Kidney epithelial cell (primary cell): ENCODE measurements at regions not wholly inside any gene's neighbourhood (a gene's known extent, or its start where the extent isn't known, plus 50 kb on each side); places are given as distances from the start of the nearest gene placed in this dataset.

Experiments
- DNase-seq: peaks from one replicate; pipeline ENCODE4 v3.0.0-alpha.2; 2010; ENCODE audit warnings: low read depth
- H3K27me3 ChIP-seq: 2 replicates; pipeline ENCODE4 v1.6.0; 2011; ENCODE audit warnings: low read length; ENCODE audit not compliant: control insufficient read depth, insufficient read depth
- H3K36me3 ChIP-seq: 2 replicates; pipeline ENCODE4 v1.5.1; 2011; ENCODE audit warnings: low read length; ENCODE audit not compliant: control insufficient read depth, insufficient read depth
- H3K4me3 ChIP-seq: 2 replicates; pipeline ENCODE4 v1.5.1; 2011; ENCODE audit warnings: low read depth, mild to moderate bottlenecking, control low read depth, low read length
- CTCF ChIP-seq: IDR thresholded peaks from 2 replicates; pipeline ENCODE4 v1.5.1; 2011; ENCODE audit warnings: mild to moderate bottlenecking, moderate library complexity, low read length, control low read depth, inconsistent platforms; ENCODE audit not compliant: insufficient read depth, poor library complexity, severe bottlenecking

DNA sequence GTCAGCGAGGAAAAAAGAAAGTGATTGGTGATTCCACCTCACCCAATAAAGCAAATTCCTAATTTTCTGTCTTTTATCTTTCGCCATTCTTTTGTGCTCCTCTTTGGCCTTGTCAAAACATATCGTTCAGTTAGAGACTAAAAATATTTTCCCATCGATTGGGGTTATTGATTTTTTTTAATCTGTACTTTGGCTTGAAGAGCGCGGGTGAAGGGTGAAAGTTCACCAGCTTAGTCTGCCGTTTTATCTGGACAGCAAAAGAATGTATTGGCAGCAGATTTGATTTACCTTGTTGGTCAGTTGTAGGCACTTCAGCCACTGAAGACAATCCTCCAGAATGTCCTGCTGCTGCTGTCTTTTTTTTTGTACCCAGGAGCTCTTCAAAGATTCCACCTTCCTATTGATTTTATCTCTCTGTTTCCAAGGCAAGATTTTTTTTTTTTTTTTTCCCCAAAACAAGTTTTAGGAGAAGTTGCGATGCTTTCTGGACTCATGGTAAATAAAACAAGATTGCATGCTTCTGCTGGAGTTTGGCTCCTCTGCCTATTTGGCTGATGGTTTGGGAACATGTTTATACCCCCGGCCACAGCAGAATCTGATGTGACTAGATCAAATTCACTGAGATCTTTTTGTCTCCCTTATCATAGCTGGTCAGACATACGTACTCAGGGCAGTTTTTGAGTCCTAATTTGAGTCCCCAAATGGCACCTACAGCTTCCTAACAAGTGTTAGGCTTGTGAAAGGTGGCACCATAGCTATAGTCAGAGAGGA is 269.3 kb upstream of the ONECUT1 start:
- Histone ChIP-seq H3K36me3 (no peaks in the 10 kb centered on the region), H3K4me3 (no peak overlapping the region), H3K27me3 (no peaks in the 10 kb centered on the region)
- no peak for DNase-seq
- TF ChIP-seq CTCF, result no peak

- TF ChIP-seq CTCF, result no peak
- no peak for DNase-seq
- Histone ChIP-seq H3K4me3 (no peak overlapping the region), H3K36me3 (no peaks in the 10 kb centered on the region), H3K27me3 (no peaks in the 10 kb centered on the region)
Measured at GRCh38 chr15:53046153-53046790, 256.1 kb upstream of the ONECUT1 start.

DNA sequence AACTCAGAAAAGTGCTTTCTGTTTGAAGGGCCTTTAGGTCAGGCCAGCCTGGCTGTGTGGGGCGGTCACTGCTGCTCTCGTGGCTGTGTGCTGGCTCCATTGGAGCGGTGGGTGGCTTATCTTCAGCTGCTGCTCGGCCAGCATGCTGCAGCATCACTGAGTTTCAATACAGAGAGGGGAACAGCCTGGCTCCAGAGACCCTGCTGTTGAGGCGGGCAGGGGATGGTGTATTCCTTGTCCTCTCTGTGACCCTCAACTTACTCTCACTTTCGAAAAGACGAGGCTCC is 248.5 kb upstream of the ONECUT1 start:
- H3K36me3 ChIP-seq, result no peaks in the 10 kb centered on the region
- TF ChIP-seq CTCF, result no peak
- no peak for DNase-seq
- no peaks in the 10 kb centered on the region for H3K27me3 ChIP-seq
- H3K4me3 ChIP-seq, result no peak overlapping the region

- no peak for TF ChIP-seq CTCF
- Histone ChIP-seq H3K27me3 (no peaks in the 10 kb centered on the region), H3K4me3 (no peak overlapping the region), H3K36me3 (no peaks in the 10 kb centered on the region)
- DNase-seq, result no peak
Measured at GRCh38 chr15:53037904-53038654, 247.9 kb upstream of the ONECUT1 start.

DNA sequence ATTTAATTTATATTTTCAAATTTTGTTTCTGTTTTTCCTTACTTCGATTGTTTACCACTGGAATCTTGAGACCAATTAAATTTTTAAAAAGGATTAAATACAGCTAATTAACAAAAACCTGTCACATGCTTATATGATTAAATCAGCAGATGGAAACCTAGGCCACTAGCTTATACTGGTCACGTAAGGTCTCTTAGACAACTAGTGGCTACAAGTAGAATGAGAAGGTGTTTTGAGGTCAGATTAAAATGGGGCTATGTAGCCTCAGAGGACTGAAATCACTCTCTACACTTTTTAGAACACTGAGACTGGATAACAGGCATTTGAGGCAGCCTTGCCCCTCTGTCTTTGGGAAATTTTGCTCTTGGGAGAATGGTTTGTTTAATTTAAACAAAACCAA is 246.5 kb upstream of the ONECUT1 start:
- H3K36me3 ChIP-seq, result no peaks in the 10 kb centered on the region
- H3K4me3 ChIP-seq, result no peak overlapping the region
- no peak for TF ChIP-seq CTCF
- H3K27me3 ChIP-seq, result no peaks in the 10 kb centered on the region
- no peak for DNase-seq

DNA sequence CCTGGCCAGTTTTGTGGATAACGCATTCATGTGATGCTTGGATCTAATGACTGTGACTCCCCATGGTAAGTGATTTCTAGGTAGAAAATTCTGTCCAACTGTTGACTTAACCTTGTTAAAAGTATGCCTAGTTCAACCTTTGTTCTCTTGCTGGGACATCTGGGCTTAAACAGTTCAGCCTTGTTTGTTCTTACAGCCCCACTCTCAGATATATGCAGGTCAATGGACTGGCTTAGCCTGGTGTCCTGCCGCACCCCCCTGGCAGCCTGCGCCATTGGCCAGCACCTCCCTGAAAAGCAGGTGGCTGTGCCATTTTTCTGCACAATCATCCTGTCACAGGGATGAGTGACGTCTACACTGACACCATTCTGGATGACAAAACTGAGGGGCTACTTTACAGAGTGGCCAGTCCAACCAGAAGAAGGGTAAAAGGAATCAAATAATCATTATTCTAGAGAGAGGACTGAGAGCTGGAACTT is 244.7 kb upstream of the ONECUT1 start:
- no peak overlapping the region for H3K4me3 ChIP-seq
- DNase-seq, result no peak
- no peak for TF ChIP-seq CTCF

More for the DNA sequence above, 244.7 kb upstream of the ONECUT1 start:
- Histone ChIP-seq H3K36me3 (no peaks in the 10 kb centered on the region), H3K27me3 (no peaks in the 10 kb centered on the region)
